Left colon (tissue), 2 donors: ENCODE measurements at regions not wholly inside any gene's neighbourhood (a gene's known extent, or its start where the extent isn't known, plus 50 kb on each side); places are given as distances from the start of the nearest gene placed in this dataset.
"Not testable (repeated sequence)": the region's sequence is repeated elsewhere in the genome, so short reads cannot be mapped to it uniquely, and the experiment has no call there.

Experiments
- ATAC-seq: fragments of 200-7000 bp; cut with Tn5 transposase; one replicate; pipeline ENCODE4 v1.9.1; 2020; ENCODE audit warnings: mild to moderate bottlenecking, moderate library complexity
- DNase-seq, 2 donors: peaks; one replicate each; pipeline ENCODE4 v3.0.0-alpha.2; 2020
- intact Hi-C, 2 donors: fragments of 100-400 bp; cut with DNase I in 1 of 2; cut with micrococcal nuclease in 1 of 2; formaldehyde crosslinking; loops; one replicate each; pipeline versions ENCODE4 v1.11.2 to v1.14.0; 2022; cut with DNase I, micrococcal nuclease
- donor health status: DM: no; HTN: no; CAD: no.
- donor health status: DM: yes; HTN: yes; CAD: no.

GRCh38 chr11:26937386-26937785 lies 56.5 kb upstream of the FIBIN start:
- no peak for ATAC-seq
- DNase-seq = no peak
- intact Hi-C loops = no loop called here

GRCh38 chr11:26940501-26940900 lies 53.4 kb upstream of the FIBIN start:
- ATAC-seq, DNase-seq, intact Hi-C loops: not testable (repeated sequence)

GRCh38 chr11:26942356-26942755 lies 51.6 kb upstream of the FIBIN start:
- intact Hi-C loops = no loop called here
- DNase-seq = no peak
- ATAC-seq = no peak

- intact Hi-C loops = no loop called here
- DNase-seq (no peak), ATAC-seq (no peak)
These were observed 50.3 kb upstream of the FIBIN start for GRCh38 chr11:26943636-26944035.
